Peyer's patch (tissue), 4 donors: ENCODE measurements at regions not wholly inside any gene's neighbourhood (a gene's known extent, or its start where the extent isn't known, plus 50 kb on each side); places are given as distances from the start of the nearest gene placed in this dataset.

Source experiments
- POLR2A ChIP-seq, 2 donors: fragments of 450-650 bp; IDR thresholded peaks; one replicate each; pipeline ENCODE4 v1.5.1; 2017; ENCODE audit warnings: antibody characterized with exemption in 2 of 2, mild to moderate bottlenecking in 2 of 2, moderate library complexity in 2 of 2
- TF ChIP-seq, protein P1 (sequence below), 6 experiments: fragments of 450-650 bp in 4 of 6; fragments of 200-600 bp in 2 of 6; sonication (generic) in 1 of 6; IDR thresholded peaks; one replicate each; pipeline ENCODE4 v1.5.1; 2017 to 2019; ENCODE audit warnings: antibody characterized with exemption in 6 of 6, mild to moderate bottlenecking in 3 of 6, moderate library complexity in 1 of 6

DNA sequence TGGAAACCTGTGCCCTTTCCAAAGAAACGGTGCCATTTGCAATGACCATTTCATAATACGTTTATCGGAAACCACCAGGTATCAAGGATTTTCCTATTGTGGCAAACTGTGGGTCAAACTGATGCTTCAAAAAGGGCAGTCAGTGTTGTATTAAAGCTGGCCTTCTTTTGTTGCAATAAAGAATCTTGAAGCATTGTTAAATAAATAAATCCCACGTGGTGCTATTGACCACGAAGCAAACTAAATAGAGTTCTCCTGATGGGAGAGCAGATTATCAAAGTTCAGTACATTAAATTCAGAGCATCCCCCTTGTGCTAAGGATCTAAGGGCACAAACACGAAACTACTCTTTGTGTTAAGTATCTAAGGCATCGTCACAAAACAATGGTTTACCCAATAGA lies 545.9 kb upstream of the MIR17HG start:
- TF ChIP-seq, protein P1, sequence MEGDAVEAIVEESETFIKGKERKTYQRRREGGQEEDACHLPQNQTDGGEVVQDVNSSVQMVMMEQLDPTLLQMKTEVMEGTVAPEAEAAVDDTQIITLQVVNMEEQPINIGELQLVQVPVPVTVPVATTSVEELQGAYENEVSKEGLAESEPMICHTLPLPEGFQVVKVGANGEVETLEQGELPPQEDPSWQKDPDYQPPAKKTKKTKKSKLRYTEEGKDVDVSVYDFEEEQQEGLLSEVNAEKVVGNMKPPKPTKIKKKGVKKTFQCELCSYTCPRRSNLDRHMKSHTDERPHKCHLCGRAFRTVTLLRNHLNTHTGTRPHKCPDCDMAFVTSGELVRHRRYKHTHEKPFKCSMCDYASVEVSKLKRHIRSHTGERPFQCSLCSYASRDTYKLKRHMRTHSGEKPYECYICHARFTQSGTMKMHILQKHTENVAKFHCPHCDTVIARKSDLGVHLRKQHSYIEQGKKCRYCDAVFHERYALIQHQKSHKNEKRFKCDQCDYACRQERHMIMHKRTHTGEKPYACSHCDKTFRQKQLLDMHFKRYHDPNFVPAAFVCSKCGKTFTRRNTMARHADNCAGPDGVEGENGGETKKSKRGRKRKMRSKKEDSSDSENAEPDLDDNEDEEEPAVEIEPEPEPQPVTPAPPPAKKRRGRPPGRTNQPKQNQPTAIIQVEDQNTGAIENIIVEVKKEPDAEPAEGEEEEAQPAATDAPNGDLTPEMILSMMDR (IDR thresholded peaks at IDR 0.05) = no peak
- no peak for TF ChIP-seq POLR2A (IDR thresholded peaks at IDR 0.05)
